ENCODE measurements at regions not wholly inside any gene's neighbourhood (a gene's known extent, or its start where the extent isn't known, plus 50 kb on each side); places are given as distances from the start of the nearest gene placed in this dataset.

GRCh38 chrX:137245183-137245582 lies 211.4 kb upstream of the GPR101 start:
- TF ChIP-seq CTCF (IDR thresholded peaks at IDR 0.05), result no peak
- no peak for TF ChIP-seq POLR2A (IDR thresholded peaks at IDR 0.05)
- no peak for TF ChIP-seq EP300 (IDR thresholded peaks at IDR 0.05)

Measured in ovary (tissue), 3 donors.